WTC11 (cell line): ENCODE measurements at regions not wholly inside any gene's neighbourhood (a gene's known extent, or its start where the extent isn't known, plus 50 kb on each side); places are given as distances from the start of the nearest gene placed in this dataset.

Source experiments
- ATAC-seq: fragments of 200-7000 bp; cut with Tn5 transposase; 2 replicates; pipeline ENCODE4 v1.10.0; 2021; ENCODE audit warnings: mild to moderate bottlenecking, moderate library complexity
- CTCF ChIA-PET: fragments of 300-600 bp; sonication (Branson Sonifier 250); formaldehyde crosslinking; loops from one replicate; lab custom pipeline; 2021; ENCODE audit warnings: antibody characterized with exemption; lab: Charles Lee
- POLR2A ChIA-PET: fragments of 350-600 bp; sonication (Branson Sonifier 250); formaldehyde crosslinking; loops from one replicate; lab custom pipeline; 2021; ENCODE audit warnings: antibody characterized with exemption; lab: Charles Lee
- DNase-seq: peaks from one replicate; pipeline ENCODE4 v3.0.0; 2021; ENCODE audit warnings: low spot score
- H3K27ac Mint-ChIP-seq: 2 replicates; pipeline ENCODE4 v1.8.0; 2021; ENCODE audit warnings: mixed read lengths
- H3K27me3 Mint-ChIP-seq: 2 replicates; pipeline ENCODE4 v1.8.0; 2021; ENCODE audit warnings: low read depth, mild to moderate bottlenecking, moderate library complexity, mixed read lengths
- H3K36me3 Mint-ChIP-seq: 2 replicates; pipeline ENCODE4 v1.8.0; 2021; ENCODE audit warnings: mixed read lengths
- H3K4me1 Mint-ChIP-seq: 2 replicates; pipeline ENCODE4 v1.8.0; 2022; ENCODE audit warnings: mixed read lengths
- H3K4me3 Mint-ChIP-seq: 2 replicates; pipeline ENCODE4 v1.8.0; 2021; ENCODE audit warnings: mild to moderate bottlenecking, moderate library complexity, mixed read lengths
- H3K9me3 Mint-ChIP-seq: 2 replicates; pipeline ENCODE4 v1.8.0; 2021; ENCODE audit warnings: mixed read lengths
- ARID4B ChIP-seq: sonication (generic); formaldehyde crosslinking; IDR thresholded peaks from 2 replicates; pipeline ENCODE4 v1.8.0; 2023; ENCODE audit warnings: missing genetic modification reagents, mild to moderate bottlenecking, borderline replicate concordance
- ATF6 ChIP-seq: sonication (generic); formaldehyde crosslinking; IDR thresholded peaks from 2 replicates; pipeline ENCODE4 v1.8.1; 2023; ENCODE audit warnings: mild to moderate bottlenecking, missing genetic modification reagents
- CDX4 ChIP-seq: fragments of 250-450 bp; sonication (Bioruptor Pico); IDR thresholded peaks from 2 replicates; pipeline ENCODE4 v1.9.0; 2021; ENCODE audit warnings: moderate library complexity, mild to moderate bottlenecking, inconsistent platforms, borderline replicate concordance
- CREB1 ChIP-seq: sonication (generic); formaldehyde crosslinking; IDR thresholded peaks from 2 replicates; pipeline ENCODE4 v1.8.0; 2023; ENCODE audit warnings: mild to moderate bottlenecking, missing genetic modification reagents
- CREM ChIP-seq: sonication (generic); formaldehyde crosslinking; IDR thresholded peaks from 2 replicates; pipeline ENCODE4 v1.8.1; 2022; ENCODE audit warnings: mild to moderate bottlenecking, missing genetic modification reagents, moderate library complexity
- E2F1 ChIP-seq: sonication (generic); formaldehyde crosslinking; IDR thresholded peaks from 2 replicates; pipeline ENCODE4 v1.8.0; 2022; ENCODE audit warnings: mild to moderate bottlenecking, missing genetic modification reagents
- E2F4 ChIP-seq: sonication (generic); formaldehyde crosslinking; IDR thresholded peaks from 2 replicates; pipeline ENCODE4 v1.8.1; 2022; ENCODE audit warnings: low read depth, mild to moderate bottlenecking, moderate library complexity, missing genetic modification reagents, borderline replicate concordance
- ELF4 ChIP-seq: sonication (generic); formaldehyde crosslinking; IDR thresholded peaks from 2 replicates; pipeline ENCODE4 v1.8.1; 2022; ENCODE audit warnings: low read depth, mild to moderate bottlenecking, moderate library complexity, missing genetic modification reagents
- GRHL2 ChIP-seq: fragments of 250-450 bp; sonication (Bioruptor Pico); IDR thresholded peaks from 2 replicates; pipeline ENCODE4 v1.8.0; 2022; ENCODE audit warnings: mild to moderate bottlenecking, moderate library complexity; ENCODE audit not compliant: insufficient replicate concordance, severe bottlenecking
- HMGA2 ChIP-seq: fragments of 250-450 bp; sonication (Bioruptor Pico); IDR thresholded peaks from 2 replicates; pipeline ENCODE4 v1.4.0; 2021; ENCODE audit warnings: mild to moderate bottlenecking, moderate library complexity
- HMGXB4 ChIP-seq: sonication (generic); formaldehyde crosslinking; IDR thresholded peaks from 2 replicates; pipeline ENCODE4 v1.8.1; 2023; ENCODE audit warnings: mild to moderate bottlenecking, moderate library complexity, missing genetic modification reagents
- NR1H2 ChIP-seq: sonication (generic); formaldehyde crosslinking; IDR thresholded peaks from 2 replicates; pipeline ENCODE4 v1.9.0; 2021; ENCODE audit warnings: mild to moderate bottlenecking, moderate library complexity, missing genetic modification reagents
- OVOL2 ChIP-seq: fragments of 250-450 bp; sonication (Bioruptor Pico); IDR thresholded peaks from 2 replicates; pipeline ENCODE4 v1.9.0; 2021; ENCODE audit warnings: mild to moderate bottlenecking, borderline replicate concordance
- SMAD3 ChIP-seq: sonication (generic); formaldehyde crosslinking; IDR thresholded peaks from 2 replicates; pipeline ENCODE4 v1.8.0; 2022; ENCODE audit warnings: missing genetic modification reagents, mild to moderate bottlenecking, borderline replicate concordance
- USF1 ChIP-seq: sonication (generic); formaldehyde crosslinking; IDR thresholded peaks from 2 replicates; pipeline ENCODE4 v1.8.0; 2022; ENCODE audit warnings: mild to moderate bottlenecking, missing genetic modification reagents
- USF2 ChIP-seq: sonication (generic); formaldehyde crosslinking; IDR thresholded peaks from 2 replicates; pipeline ENCODE4 v1.8.1; 2023; ENCODE audit warnings: mild to moderate bottlenecking, missing genetic modification reagents, moderate library complexity
- ZBTB21 ChIP-seq: sonication (generic); formaldehyde crosslinking; IDR thresholded peaks from 2 replicates; pipeline ENCODE4 v1.8.1; 2023; ENCODE audit warnings: mild to moderate bottlenecking, missing genetic modification reagents, borderline replicate concordance
- ZNF121 ChIP-seq: sonication (generic); formaldehyde crosslinking; IDR thresholded peaks from 2 replicates; pipeline ENCODE4 v1.8.0; 2023; ENCODE audit warnings: missing genetic modification reagents
- ZNF416 ChIP-seq: fragments of 250-450 bp; sonication (Bioruptor Pico); IDR thresholded peaks from 2 replicates; pipeline ENCODE4 v1.9.0; 2021; ENCODE audit warnings: mild to moderate bottlenecking, inconsistent platforms
- ZNF425 ChIP-seq: fragments of 250-450 bp; sonication (Bioruptor Pico); conservative IDR thresholded peaks from 2 replicates; pipeline ENCODE4 v1.9.0; 2021; ENCODE audit warnings: mild to moderate bottlenecking

- ATAC-seq (no peak), DNase-seq (no peak)
- H3K4me3 Mint-ChIP-seq = no peak overlapping the region
- TF ChIP-seq USF1 (CRISPR knock-in tag) (no peak), CREB1 (CRISPR knock-in tag) (no peak), ELF4 (CRISPR knock-in tag) (no peak), SMAD3 (CRISPR knock-in tag) (no peak), ZNF121 (CRISPR knock-in tag) (no peak), USF2 (no peak), ARID4B (CRISPR knock-in tag) (no peak), HMGXB4 (CRISPR knock-in tag) (no peak), OVOL2 (CRISPR knock-in tag) (no peak), ZNF416 (CRISPR knock-in tag) (no peak), GRHL2 (no peak), ZBTB21 (no peak), E2F1 (CRISPR knock-in tag) (no peak), E2F4 (CRISPR knock-in tag) (no peak), CREM (CRISPR knock-in tag) (no peak), NR1H2 (CRISPR knock-in tag) (no peak), HMGA2 (no peak), ATF6 (CRISPR knock-in tag) (no peak), CDX4 (CRISPR knock-in tag) (no peak), ZNF425 (CRISPR knock-in tag) (no peak)
- ChIA-PET CTCF (no interaction called here), POLR2A (no interaction called here)
- H3K27me3 Mint-ChIP-seq = no peaks in the 10 kb centered on the region
- H3K9me3 Mint-ChIP-seq = peaks cover 21% of the 10 kb centered on the region
- peaks cover 20% of the 10 kb centered on the region for H3K36me3 Mint-ChIP-seq
- H3K4me1 Mint-ChIP-seq = peaks cover 35% of the 10 kb centered on the region
- no peak overlapping the region for H3K27ac Mint-ChIP-seq
Measured at GRCh38 chr6:68046756-68047155, 588.3 kb upstream of the ADGRB3 start.
